Activated CD8-positive, alpha-beta T cell treated with anti-CD3 and anti-CD28 coated beads for 36 hours (primary cell): ENCODE measurements at regions not wholly inside any gene's neighbourhood (a gene's known extent, or its start where the extent isn't known, plus 50 kb on each side); places are given as distances from the start of the nearest gene placed in this dataset.

ENCODE experiments used
- ATAC-seq: fragments of 200-7000 bp; cut with Tn5 transposase; one replicate; pipeline ENCODE4 v1.10.0; 2021; ENCODE audit warnings: mild to moderate bottlenecking, moderate library complexity
- CTCF ChIA-PET: fragments of 350-600 bp; sonication (Branson Sonifier 250); formaldehyde crosslinking; loops from one replicate; lab custom pipeline; 2021; ENCODE audit warnings: antibody characterized with exemption; lab: Charles Lee
- POLR2A ChIA-PET: fragments of 350-600 bp; sonication (Branson Sonifier 250); formaldehyde crosslinking; loops from one replicate; lab custom pipeline; 2021; ENCODE audit warnings: antibody characterized with exemption; lab: Charles Lee
- DNase-seq: peaks from one replicate; pipeline ENCODE4 v3.0.0-alpha.2; 2020
- H3K27ac Mint-ChIP-seq: one replicate; pipeline ENCODE4 v1.8.0; 2021; ENCODE audit warnings: mild to moderate bottlenecking, mixed read lengths
- H3K27me3 Mint-ChIP-seq: one replicate; pipeline ENCODE4 v1.8.0; 2021; ENCODE audit warnings: mixed read lengths
- H3K36me3 Mint-ChIP-seq: one replicate; pipeline ENCODE4 v1.8.0; 2021; ENCODE audit warnings: low read depth, mixed read lengths
- H3K4me1 Mint-ChIP-seq: one replicate; pipeline ENCODE4 v1.8.0; 2021; ENCODE audit warnings: low read depth, mixed read lengths
- H3K4me3 Mint-ChIP-seq: one replicate; pipeline ENCODE4 v1.8.0; 2021; ENCODE audit warnings: mild to moderate bottlenecking, moderate library complexity, mixed read lengths
- H3K9me3 Mint-ChIP-seq: one replicate; pipeline ENCODE4 v1.8.0; 2021; ENCODE audit warnings: mixed read lengths
- intact Hi-C: fragments of 100-400 bp; cut with micrococcal nuclease; formaldehyde crosslinking; loops from one replicate; pipeline ENCODE4 v1.10.0; 2022
- TF ChIP-seq, protein P1 (sequence below): fragments of 200-600 bp; IDR thresholded peaks from one replicate; pipeline ENCODE4 v1.8.0; 2022; ENCODE audit warnings: antibody characterized with exemption, mild to moderate bottlenecking

DNA sequence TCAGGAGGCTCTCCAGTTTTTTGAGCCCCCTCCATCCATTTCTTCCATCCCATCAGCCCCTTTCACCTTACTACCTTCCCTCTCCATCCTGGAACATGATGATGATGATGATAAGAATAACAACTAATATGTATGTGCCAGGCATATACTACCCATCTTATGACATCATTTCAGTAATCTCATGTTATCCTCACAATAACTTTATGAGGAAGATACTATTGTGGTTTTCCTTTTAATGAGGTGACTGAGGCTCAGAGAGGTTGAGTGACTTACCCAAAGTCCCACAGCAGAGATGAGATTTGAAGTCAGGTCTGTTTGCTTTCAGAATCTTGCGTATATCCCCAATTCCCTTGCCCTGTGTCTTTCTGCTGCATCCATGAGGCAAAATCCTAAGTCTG, 55.1 kb downstream of the RTL9 start:
- Mint-ChIP-seq H3K36me3 (no peaks in the 10 kb centered on the region), H3K27me3 (no peaks in the 10 kb centered on the region), H3K9me3 (no peaks in the 10 kb centered on the region), H3K4me1 (peaks cover 2% of the 10 kb centered on the region), H3K4me3 (no peak overlapping the region), H3K27ac (no peak overlapping the region)
- CTCF ChIA-PET: interaction anchor here (1.4 to 22.7 kb wide), 5 partner anchors 10 to 251 kb away, joined by 4 to 449 read pairs (median 11); no protein-coding TSS in a partner anchor
- no peak for DNase-seq
- ATAC-seq: no peak
- POLR2A ChIA-PET: no interaction called here
- TF ChIP-seq, protein P1, sequence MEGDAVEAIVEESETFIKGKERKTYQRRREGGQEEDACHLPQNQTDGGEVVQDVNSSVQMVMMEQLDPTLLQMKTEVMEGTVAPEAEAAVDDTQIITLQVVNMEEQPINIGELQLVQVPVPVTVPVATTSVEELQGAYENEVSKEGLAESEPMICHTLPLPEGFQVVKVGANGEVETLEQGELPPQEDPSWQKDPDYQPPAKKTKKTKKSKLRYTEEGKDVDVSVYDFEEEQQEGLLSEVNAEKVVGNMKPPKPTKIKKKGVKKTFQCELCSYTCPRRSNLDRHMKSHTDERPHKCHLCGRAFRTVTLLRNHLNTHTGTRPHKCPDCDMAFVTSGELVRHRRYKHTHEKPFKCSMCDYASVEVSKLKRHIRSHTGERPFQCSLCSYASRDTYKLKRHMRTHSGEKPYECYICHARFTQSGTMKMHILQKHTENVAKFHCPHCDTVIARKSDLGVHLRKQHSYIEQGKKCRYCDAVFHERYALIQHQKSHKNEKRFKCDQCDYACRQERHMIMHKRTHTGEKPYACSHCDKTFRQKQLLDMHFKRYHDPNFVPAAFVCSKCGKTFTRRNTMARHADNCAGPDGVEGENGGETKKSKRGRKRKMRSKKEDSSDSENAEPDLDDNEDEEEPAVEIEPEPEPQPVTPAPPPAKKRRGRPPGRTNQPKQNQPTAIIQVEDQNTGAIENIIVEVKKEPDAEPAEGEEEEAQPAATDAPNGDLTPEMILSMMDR: no peak
- intact Hi-C loops: no loop called here

DNA sequence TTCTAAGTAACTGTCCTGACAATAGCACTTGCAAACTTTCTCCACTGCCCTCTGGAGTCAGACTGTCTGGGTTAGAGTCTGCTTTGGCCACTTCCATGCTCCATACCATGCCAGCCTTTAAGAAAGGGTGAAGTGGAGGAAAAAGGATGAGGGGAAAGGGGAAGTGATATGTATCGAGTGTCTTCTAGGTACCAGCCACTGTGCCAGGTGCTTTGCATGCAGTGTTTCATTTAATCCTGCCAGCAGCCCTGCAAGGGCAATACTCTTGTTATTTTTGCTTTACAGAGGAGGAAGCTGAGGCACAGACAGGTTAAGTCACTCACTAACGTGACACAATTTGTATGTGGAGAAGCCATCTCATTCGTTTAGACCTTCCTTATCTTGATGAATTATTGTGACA, 55.6 kb downstream of the RTL9 start:
- CTCF ChIA-PET: interaction anchor here (1.2 to 22.7 kb wide), 2 partner anchors 11 to 252 kb away, joined by 3 to 449 read pairs; no protein-coding TSS in a partner anchor
- H3K27ac Mint-ChIP-seq: no peak overlapping the region
- no peaks in the 10 kb centered on the region for H3K9me3 Mint-ChIP-seq
- no peak for DNase-seq
- TF ChIP-seq, protein P1: no peak
- H3K27me3 Mint-ChIP-seq: no peaks in the 10 kb centered on the region
- no peak for ATAC-seq
- POLR2A ChIA-PET: no interaction called here
- H3K4me1 Mint-ChIP-seq: peaks cover 2% of the 10 kb centered on the region
- intact Hi-C loops: no loop called here
- H3K36me3 Mint-ChIP-seq: no peaks in the 10 kb centered on the region
- H3K4me3 Mint-ChIP-seq: no peak overlapping the region

DNA sequence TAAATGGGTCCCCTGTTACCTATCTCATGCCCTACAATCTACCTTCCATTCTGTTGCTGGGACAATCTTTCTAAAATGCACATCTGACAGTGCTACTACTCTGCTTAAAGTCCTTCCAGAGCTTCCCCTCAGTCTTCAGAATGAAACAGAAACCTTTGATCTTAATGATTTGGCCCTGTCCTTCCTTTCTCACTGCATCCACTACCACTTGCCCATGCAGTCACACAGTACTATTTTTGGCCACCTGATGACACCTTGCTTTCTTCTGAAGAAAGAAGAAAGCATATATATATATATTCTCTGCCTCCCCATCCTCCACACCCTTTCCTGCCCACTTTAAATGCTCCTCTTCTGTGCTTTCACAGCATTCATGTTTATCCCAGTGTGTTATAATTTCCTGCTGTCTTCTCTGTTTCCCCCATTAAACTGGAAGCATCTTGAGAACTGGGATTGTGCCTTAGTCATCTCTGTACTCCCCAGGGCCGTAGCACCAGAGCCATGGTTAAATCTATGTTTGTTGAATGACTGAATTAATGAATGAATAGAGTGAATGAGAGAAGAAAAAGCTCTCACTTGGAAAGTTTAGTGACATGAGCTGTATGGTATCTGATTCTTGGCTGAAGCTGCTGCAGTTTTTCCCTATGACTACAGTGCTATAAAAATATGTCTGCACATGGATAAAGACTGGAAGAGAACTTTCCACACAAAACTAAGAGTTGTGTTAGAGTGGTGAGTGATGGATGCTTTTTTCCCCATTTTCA, 56.2 kb downstream of the RTL9 start:
- Mint-ChIP-seq H3K9me3 (no peaks in the 10 kb centered on the region), H3K4me1 (peaks cover 2% of the 10 kb centered on the region), H3K27me3 (no peaks in the 10 kb centered on the region), H3K27ac (no peak overlapping the region), H3K36me3 (no peaks in the 10 kb centered on the region), H3K4me3 (no peak overlapping the region)
- intact Hi-C loops: no loop called here
- ChIA-PET CTCF (interaction anchor here (1.2 to 22.7 kb wide), 3 partner anchors 10 to 252 kb away, joined by 3 to 449 read pairs (median 7); no protein-coding TSS in a partner anchor), POLR2A (no interaction called here)
- no peak for ATAC-seq
- TF ChIP-seq, protein P1: no peak
- no peak for DNase-seq

DNA sequence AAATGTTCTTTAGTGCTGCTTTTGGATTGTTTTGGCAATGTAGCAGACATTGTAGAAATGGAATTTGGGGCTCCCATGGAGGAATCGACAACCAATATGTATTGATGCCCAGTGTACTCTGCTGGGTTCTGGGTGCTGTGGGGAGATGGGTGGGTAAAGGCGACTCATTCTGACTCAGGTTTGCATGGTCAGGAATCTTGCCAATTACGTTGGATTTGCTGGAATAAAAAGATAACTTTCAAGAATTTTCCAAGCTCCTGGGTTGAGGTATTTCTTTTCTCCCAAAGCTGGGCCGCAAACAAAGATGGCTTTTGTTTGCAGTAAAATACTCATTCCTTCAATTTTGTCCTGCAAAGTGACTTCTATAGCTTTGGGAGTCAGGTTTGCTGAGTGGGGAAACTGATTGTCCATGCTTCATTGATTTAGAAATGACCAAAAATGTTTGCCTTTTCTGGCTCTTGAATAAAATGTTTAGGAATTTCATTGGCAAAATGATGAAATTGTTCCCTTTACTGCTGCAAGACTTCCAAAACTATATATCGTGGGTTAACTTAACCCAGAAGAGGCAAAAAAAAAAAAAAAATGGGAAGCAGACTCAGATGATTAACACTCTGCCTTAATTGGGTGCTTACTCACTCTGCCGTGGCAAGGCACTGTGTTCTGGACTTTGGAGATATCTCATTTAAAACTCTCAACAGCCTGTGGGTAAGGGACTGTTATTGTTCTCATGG, 57.0 kb downstream of the RTL9 start:
- CTCF ChIA-PET: interaction anchor here (1.8 to 22.7 kb wide), 2 partner anchors 9 to 253 kb away, joined by 7 to 449 read pairs; no protein-coding TSS in a partner anchor
- DNase-seq (no peak), ATAC-seq (no peak)
- no peak overlapping the region for H3K4me3 Mint-ChIP-seq
- H3K4me1 Mint-ChIP-seq: peaks cover 2% of the 10 kb centered on the region
- no peak overlapping the region for H3K27ac Mint-ChIP-seq
- H3K27me3 Mint-ChIP-seq: no peaks in the 10 kb centered on the region
- intact Hi-C loops: no loop called here
- H3K9me3 Mint-ChIP-seq: no peaks in the 10 kb centered on the region
- no peaks in the 10 kb centered on the region for H3K36me3 Mint-ChIP-seq
- POLR2A ChIA-PET: no interaction called here
- TF ChIP-seq, protein P1: no peak
